ENCODE measurements at regions not wholly inside any gene's neighbourhood (a gene's known extent, or its start where the extent isn't known, plus 50 kb on each side); places are given as distances from the start of the nearest gene placed in this dataset.

DNA sequence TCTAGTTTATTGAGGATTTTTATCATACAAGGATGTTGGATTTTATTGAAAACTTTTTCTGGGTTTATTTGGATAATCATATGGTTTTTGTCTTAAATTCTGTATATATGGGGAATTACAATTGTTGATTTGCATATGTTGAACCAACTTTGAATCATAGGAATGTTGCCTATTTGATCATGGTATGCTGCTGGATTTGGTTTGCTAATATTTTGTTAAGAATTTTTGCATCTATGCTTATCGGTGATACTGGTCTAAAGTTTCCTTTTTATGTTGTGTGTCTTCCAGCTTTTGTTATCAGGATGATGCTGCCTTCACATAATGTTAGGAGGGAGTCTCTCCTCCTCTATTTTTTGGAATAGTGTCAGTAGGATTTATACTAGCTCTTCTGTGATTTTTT is 745.0 kb downstream of the PRELID2 start:
- TF ChIP-seq, protein P1, sequence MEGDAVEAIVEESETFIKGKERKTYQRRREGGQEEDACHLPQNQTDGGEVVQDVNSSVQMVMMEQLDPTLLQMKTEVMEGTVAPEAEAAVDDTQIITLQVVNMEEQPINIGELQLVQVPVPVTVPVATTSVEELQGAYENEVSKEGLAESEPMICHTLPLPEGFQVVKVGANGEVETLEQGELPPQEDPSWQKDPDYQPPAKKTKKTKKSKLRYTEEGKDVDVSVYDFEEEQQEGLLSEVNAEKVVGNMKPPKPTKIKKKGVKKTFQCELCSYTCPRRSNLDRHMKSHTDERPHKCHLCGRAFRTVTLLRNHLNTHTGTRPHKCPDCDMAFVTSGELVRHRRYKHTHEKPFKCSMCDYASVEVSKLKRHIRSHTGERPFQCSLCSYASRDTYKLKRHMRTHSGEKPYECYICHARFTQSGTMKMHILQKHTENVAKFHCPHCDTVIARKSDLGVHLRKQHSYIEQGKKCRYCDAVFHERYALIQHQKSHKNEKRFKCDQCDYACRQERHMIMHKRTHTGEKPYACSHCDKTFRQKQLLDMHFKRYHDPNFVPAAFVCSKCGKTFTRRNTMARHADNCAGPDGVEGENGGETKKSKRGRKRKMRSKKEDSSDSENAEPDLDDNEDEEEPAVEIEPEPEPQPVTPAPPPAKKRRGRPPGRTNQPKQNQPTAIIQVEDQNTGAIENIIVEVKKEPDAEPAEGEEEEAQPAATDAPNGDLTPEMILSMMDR (conservative IDR thresholded peaks at IDR 0.05; ENCODE audit: low read depth, low read length), result no peak
- no peak for TF ChIP-seq EZH2 (IDR thresholded peaks at IDR 0.05; ENCODE audit: borderline replicate concordance, low read depth, low read length, poor library complexity, severe bottlenecking)

Measured in A673 (cell line).